HG03575 (cell line): ENCODE measurements at regions not wholly inside any gene's neighbourhood (a gene's known extent, or its start where the extent isn't known, plus 50 kb on each side); places are given as distances from the start of the nearest gene placed in this dataset.

Experiments used
- ATAC-seq: cut with Tn5 transposase; IDR thresholded peaks from one replicate; pipeline ENCODE4 v1.9.1; 2021; ENCODE audit not compliant: unreplicated experiment, insufficient number of reproducible peaks, low FRiP score; ENCODE audit errors: extremely low read depth

GRCh38 chr9:27625751-27626150 lies 52.5 kb upstream of the C9orf72 start:
- ATAC-seq, result no peak

DNA sequence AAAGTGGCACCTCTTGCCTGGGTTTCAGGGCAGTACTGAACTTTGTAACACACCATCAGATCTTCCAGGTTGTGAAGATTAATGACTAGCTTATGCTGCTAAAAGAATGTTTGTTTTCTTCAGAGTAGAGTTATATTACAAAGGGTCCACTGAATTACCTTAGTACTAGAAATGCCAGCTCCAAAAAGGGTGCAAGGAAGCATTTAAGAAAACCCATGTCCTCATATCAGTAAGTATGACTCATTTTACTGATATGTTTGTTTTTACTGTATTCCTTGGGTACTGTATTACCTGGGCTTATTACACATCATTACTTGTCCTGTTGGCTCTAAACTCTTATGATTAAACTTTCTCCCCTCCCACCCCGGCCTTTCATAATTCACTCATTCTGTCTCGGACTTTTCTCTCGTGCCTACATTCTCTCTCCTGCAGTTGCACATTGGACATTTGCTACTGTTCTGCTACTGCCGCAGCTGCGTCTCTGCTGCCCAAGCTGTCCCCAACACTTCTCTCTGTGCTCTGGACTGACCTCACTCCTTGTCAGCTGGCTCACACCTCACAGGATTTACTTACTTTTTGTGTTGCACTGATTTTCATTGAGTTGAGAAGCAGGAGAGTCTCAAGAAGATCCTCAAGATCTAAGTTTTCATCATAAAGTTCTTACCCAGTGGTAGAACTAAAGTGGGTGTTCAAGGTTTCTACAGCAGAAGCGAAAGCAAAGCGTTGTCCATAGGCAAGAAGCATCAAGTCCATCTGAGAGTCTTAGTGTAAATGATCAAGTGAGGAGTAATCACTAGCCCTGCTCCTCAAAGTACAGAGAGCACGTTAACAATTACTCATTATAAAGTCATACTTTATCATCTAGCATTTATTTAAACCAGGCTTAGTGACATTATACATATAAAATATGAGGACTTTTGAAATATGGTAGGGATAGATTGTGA lies 53.2 kb upstream of the C9orf72 start:
- ATAC-seq, result no peak

GRCh38 chr9:27627188-27627564 lies 53.9 kb upstream of the C9orf72 start:
- ATAC-seq, result no peak

DNA sequence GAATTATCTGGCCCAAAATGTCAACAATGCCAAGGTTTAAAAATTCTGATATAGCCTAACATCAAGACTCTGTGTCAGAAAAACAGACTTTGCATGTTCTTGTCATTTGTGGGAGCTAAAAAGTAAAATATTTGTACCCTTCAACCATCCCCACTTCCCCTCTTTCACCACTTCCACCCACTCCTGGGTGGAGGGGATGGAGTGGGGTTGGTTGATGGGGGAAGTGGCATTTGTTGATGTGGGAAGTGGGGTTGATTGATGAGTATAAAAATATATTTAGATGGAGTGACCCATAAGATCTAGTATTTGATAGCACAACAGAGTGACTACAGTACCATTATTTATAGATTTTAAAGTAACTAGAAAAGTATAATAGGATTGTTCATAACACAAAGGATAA lies 55.0 kb upstream of the C9orf72 start:
- ATAC-seq, result no peak

GRCh38 chr9:27629425-27629824 lies 56.1 kb upstream of the C9orf72 start:
- ATAC-seq, result no peak

GRCh38 chr9:27632254-27632653 lies 59.0 kb upstream of the C9orf72 start:
- no peak for ATAC-seq

- ATAC-seq, result no peak
Measured at GRCh38 chr9:27633764-27634163, 60.5 kb upstream of the C9orf72 start.

DNA sequence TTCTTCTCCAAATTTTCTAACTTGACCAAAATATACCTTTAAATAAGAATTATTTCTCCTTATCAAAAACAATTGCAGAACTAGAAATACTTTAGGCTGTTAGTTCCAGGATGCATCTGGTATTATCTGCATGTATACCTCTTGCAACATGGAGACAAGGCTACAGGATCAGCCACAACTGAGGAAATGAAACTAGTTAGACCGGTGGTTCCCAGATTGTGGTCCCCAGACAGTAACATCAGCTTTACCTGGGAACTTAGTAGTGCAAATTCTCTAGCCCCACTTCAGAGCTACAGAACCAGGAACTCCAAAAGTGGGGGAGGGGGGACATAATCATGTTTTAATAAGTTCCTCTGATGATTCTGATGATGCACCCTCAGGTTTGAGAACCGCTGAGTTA lies 61.6 kb upstream of the C9orf72 start:
- ATAC-seq, result no peak

- ATAC-seq, result no peak
Measured at GRCh38 chr9:27638716-27639115, 65.4 kb upstream of the C9orf72 start.

DNA sequence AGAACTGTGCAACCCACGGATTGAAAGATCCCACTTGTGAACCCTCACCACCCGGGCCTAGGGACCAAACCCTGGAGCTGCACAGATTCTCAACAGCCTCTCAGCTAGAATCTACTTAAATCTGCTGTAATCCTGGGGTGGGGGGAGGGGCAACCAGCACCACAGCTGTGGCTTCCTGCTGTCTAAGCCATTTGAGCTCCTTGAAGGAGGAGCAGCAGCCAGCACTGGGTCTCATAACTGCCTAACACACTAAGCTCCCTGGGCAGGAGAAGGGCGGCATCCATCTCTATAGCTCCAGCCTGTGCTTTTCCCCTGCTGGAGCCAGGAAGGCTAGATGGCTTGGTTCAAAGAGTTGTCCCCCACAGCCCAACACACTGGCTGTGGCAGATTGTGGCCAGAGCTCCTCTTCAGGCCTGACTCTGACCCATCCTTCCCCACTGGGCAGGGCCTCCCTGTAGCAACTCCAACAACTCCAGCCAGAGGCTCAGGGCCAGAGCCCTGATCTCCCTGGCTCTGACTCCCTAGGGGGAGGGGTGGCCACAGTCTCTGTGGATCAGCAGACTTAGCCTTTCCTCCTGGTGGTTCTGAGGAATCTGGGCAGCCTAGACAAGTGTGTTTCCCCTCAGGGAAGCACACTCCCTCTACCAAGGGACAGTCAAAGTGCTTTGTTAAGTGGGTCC lies 72.0 kb upstream of the C9orf72 start:
- ATAC-seq, result no peak

GRCh38 chr9:27653246-27653645 lies 80.0 kb upstream of the C9orf72 start:
- no peak for ATAC-seq

DNA sequence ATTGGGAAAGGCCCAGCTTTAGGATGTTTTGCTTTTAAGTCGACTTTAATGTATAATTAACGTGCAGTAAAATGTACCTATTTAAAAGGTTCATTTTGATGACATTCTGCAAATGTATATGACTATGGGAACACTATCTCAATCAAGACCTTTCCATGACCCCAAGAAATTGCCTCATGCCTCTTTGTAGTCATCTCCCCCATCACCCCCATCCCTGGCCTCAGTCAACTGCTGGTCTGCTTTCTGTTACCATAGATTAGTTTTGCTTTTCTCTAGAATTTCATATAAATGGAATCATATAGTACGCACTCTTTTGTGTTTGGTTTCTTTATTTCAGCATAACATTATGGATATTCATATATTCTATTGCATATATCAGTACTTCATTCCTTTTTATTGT lies 80.7 kb upstream of the C9orf72 start:
- ATAC-seq, result no peak

GRCh38 chr9:27654629-27655285 lies 81.5 kb upstream of the C9orf72 start:
- no peak for ATAC-seq

DNA sequence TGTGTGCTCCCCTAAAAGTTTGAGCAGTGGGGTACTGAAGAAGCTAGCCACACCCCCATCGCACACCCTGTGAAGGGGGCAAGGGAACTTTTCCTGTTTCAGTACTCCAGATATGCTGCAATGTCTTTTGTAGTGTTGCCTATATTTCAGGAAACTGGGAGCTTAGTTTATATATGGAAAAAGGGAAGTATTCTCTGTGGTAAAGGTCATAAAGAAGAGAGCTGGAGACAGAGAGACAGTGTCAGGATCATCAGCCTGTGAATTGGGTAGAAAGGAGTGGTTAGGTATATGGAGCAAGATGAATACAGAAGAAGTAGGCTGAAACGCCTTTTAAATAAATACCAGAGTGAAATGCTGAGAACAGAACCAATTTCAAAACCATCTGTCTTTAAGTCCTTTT lies 82.2 kb upstream of the C9orf72 start:
- ATAC-seq, result no peak

- ATAC-seq, result no peak
Measured at GRCh38 chr9:27659001-27659400, 85.7 kb upstream of the C9orf72 start.

DNA sequence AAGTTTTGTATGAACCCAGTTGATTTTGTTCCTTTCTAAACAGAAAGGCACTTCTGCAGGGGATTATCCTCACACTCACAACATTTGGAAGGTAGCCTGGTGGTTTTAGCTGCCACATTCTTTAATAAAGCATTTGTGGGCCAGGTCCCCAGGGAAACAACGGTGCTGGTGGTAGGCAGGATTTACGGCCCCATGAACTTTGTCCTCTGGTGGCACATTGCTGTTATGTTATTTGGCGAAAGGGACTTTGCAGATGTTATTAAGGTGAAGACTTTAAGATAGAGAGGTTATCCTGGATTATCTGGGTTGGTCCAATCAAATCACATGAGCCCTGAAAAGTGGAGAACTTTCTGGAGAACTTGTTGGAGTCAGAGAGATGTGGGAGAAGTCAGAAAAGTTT lies 86.3 kb upstream of the C9orf72 start:
- no peak for ATAC-seq

DNA sequence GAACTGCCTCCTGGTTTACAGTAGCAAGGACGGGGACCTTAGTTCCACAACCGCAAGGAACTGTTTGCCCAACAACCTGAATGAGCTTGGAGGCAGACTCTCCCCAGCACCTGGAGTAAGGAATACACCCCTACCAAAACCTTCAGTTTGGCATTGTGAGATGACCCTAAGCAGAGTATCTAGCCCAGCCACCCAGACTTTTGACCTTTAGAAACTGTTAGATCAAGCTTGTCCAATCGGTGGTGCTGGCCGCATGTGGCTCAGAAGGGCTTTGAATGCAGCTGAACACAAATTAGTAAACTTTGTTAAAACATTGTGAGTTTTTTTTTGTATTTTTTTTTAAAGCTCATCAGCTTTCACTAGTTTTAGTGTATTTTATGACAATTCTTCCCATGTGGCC lies 86.9 kb upstream of the C9orf72 start:
- no peak for ATAC-seq

DNA sequence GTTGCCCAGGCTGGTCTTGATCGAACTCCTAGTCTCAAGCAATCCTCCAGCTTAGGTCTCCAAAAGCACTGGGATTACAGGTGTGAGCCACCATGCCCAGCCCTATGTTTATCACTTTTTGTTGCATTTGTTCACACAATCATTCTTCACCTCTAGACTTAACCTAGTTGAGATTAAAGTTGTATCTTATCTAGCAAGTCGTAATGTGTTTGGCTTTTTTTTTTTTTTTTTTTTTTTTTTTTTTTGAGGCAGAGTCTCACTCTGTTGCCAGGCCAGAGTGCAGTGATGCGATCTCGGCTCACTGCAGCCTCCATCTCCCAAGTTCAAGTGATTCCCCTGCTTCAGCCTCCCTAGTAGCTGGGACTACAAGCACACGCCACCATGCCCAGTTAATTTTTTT lies 90.2 kb upstream of the C9orf72 start:
- ATAC-seq, result no peak

- ATAC-seq, result no peak
Measured at GRCh38 chr9:27664121-27664779, 91.0 kb upstream of the C9orf72 start.
